GM12878 (cell line): ENCODE measurements at regions not wholly inside any gene's neighbourhood (a gene's known extent, or its start where the extent isn't known, plus 50 kb on each side); places are given as distances from the start of the nearest gene placed in this dataset.

Source experiments
- ATAC-seq: fragments of 200-7000 bp; cut with Tn5 transposase; 3 replicates; pipeline ENCODE4 v1.9.1; 2020; ENCODE audit warnings: mild to moderate bottlenecking, moderate library complexity
- BruUV-seq: library from RNA; stranded (reverse); fragments of 400-500 nt; replicated peaks from 2 replicates; lab custom pipeline; 2021; lab: Mats Ljungman, UMichigan
- CTCF ChIA-PET: fragments of 300-600 bp; sonication (Branson Sonifier 250); formaldehyde crosslinking; extraction: SDS; loops from one replicate; lab custom pipeline; 2021; ENCODE audit warnings: inconsistent platforms; lab: Yijun Ruan, JAX
- POLR2A ChIA-PET: fragments of 350-600 bp; formaldehyde crosslinking; extraction: SDS; loops from one replicate; lab custom pipeline; 2021; ENCODE audit warnings: inconsistent platforms; lab: Charles Lee
- RAD21 ChIA-PET: fragments of 300-600 bp; sonication (Branson Sonifier 250); formaldehyde crosslinking; loops from one replicate; lab custom pipeline; 2023; ENCODE audit warnings: antibody characterized with exemption; ENCODE audit not compliant: unreplicated experiment; lab: Charles Lee
- SMC1A ChIA-PET: fragments of 300-600 bp; sonication (Branson Sonifier 250); formaldehyde crosslinking; loops from one replicate; lab custom pipeline; 2023; ENCODE audit not compliant: unreplicated experiment, uncharacterized antibody; lab: Charles Lee
- DNase-seq: peaks from one replicate; pipeline ENCODE4 v3.0.0-alpha.2; 2011; ENCODE audit warnings: low read depth, low spot score
- FAIRE-seq: peaks from 3 replicates; lab custom pipeline; 2011; peaks lifted over from hg19 to GRCh38; lab: Jason Lieb, UNC
- H2AFZ ChIP-seq: 2 replicates; pipeline ENCODE4 v1.6.0; 2011; ENCODE audit warnings: low read depth, low read length, control low read depth; ENCODE audit not compliant: control insufficient read depth
- H3K27ac ChIP-seq: 2 replicates; pipeline ENCODE4 v1.5.1; 2011; ENCODE audit warnings: control low read depth; ENCODE audit not compliant: control insufficient read depth, insufficient read depth
- H3K27me3 ChIP-seq, 2 experiments: replicated peaks in 1 of 2; 2 replicates each; pipeline versions ENCODE4 v1.6.0 to v1.6.1; 2011; ENCODE audit warnings: low read length in 1 of 2; ENCODE audit not compliant: control insufficient read depth in 2 of 2, insufficient read depth in 2 of 2
- H3K36me3 ChIP-seq, 2 experiments: 2 replicates each; pipeline ENCODE4 v1.5.1; 2011; ENCODE audit warnings: low read length in 1 of 2; ENCODE audit not compliant: control insufficient read depth in 2 of 2, insufficient read depth in 2 of 2
- H3K4me1 ChIP-seq: 2 replicates; pipeline ENCODE4 v1.6.1; 2011; ENCODE audit warnings: mild to moderate bottlenecking, low read length, moderate library complexity, mixed read lengths; ENCODE audit not compliant: control insufficient read depth, insufficient read depth
- H3K4me2 ChIP-seq: 2 replicates; pipeline ENCODE4 v1.6.0; 2011; ENCODE audit warnings: control low read depth; ENCODE audit not compliant: control insufficient read depth, insufficient read depth
- H3K4me3 ChIP-seq: fragments of 200-600 bp; sonication (generic); 2 replicates; pipeline ENCODE4 v1.5.1; 2016
- H3K79me2 ChIP-seq: 2 replicates; pipeline ENCODE4 v1.6.0; 2011; ENCODE audit warnings: low read length; ENCODE audit not compliant: control insufficient read depth, insufficient read depth
- H3K9ac ChIP-seq: 2 replicates; pipeline ENCODE4 v1.8.0; 2011; ENCODE audit warnings: low read length, control low read depth, mixed read lengths; ENCODE audit not compliant: control insufficient read depth, insufficient read depth
- H3K9me3 ChIP-seq: replicated peaks from 3 replicates; pipeline ENCODE4 v1.5.1; 2011; ENCODE audit warnings: mild to moderate bottlenecking, low read length; ENCODE audit not compliant: control insufficient read depth, insufficient read depth
- H4K20me1 ChIP-seq: 2 replicates; pipeline ENCODE4 v1.6.0; 2011; ENCODE audit not compliant: control insufficient read depth, insufficient read depth
- BACH1 ChIP-seq: fragments of 450-650 bp; IDR thresholded peaks from 2 replicates; pipeline ENCODE4 v1.6.1; 2017; ENCODE audit warnings: mild to moderate bottlenecking, borderline replicate concordance
- BHLHE40 ChIP-seq, 2 experiments: fragments of 450-650 bp in 1 of 2; IDR thresholded peaks; 2 replicates each; pipeline ENCODE4 v1.6.1; 2011 to 2017; ENCODE audit warnings: low read depth in 2 of 2, borderline replicate concordance in 1 of 2, improper control_type of control experiment in 1 of 2, low read length in 1 of 2, mild to moderate bottlenecking in 1 of 2
- CBFB ChIP-seq: IDR thresholded peaks from 2 replicates; pipeline ENCODE4 v1.6.1; 2016; ENCODE audit warnings: antibody characterized with exemption, low read depth
- CHD2 ChIP-seq: IDR thresholded peaks from 2 replicates; pipeline ENCODE4 v1.6.1; 2011; ENCODE audit warnings: low read depth, low read length, improper control_type of control experiment, borderline replicate concordance
- CREM ChIP-seq: IDR thresholded peaks from 2 replicates; pipeline ENCODE4 v1.6.1; 2014; ENCODE audit warnings: antibody characterized with exemption, low read depth
- E2F8 ChIP-seq: fragments of 450-650 bp; IDR thresholded peaks from 2 replicates; pipeline ENCODE4 v1.6.1; 2018; ENCODE audit warnings: mild to moderate bottlenecking, low read depth, moderate library complexity; ENCODE audit not compliant: partially characterized antibody
- E4F1 ChIP-seq: fragments of 450-650 bp; IDR thresholded peaks from 2 replicates; pipeline ENCODE4 v1.6.1; 2018; ENCODE audit warnings: borderline replicate concordance, mild to moderate bottlenecking; ENCODE audit not compliant: partially characterized antibody
- GABPA ChIP-seq: IDR thresholded peaks from 2 replicates; pipeline ENCODE4 v1.6.1; 2014; ENCODE audit warnings: antibody characterized with exemption, low read depth, mild to moderate bottlenecking, inconsistent platforms
- HDAC2 ChIP-seq: fragments of 200-600 bp; sonication (generic); IDR thresholded peaks from 2 replicates; pipeline ENCODE4 v1.6.1; 2017
- JUNB ChIP-seq: IDR thresholded peaks from 2 replicates; pipeline ENCODE4 v1.6.1; 2016; ENCODE audit warnings: antibody characterized with exemption, mild to moderate bottlenecking
- JUND ChIP-seq: IDR thresholded peaks from 2 replicates; pipeline ENCODE4 v1.6.1; 2012; ENCODE audit warnings: low read depth, mild to moderate bottlenecking, low read length, improper control_type of control experiment, moderate library complexity
- KAT2A ChIP-seq: conservative IDR thresholded peaks from 2 replicates; pipeline ENCODE4 v1.6.1; 2011; ENCODE audit warnings: low read depth, low read length; ENCODE audit not compliant: control insufficient read depth
- MYB ChIP-seq: fragments of 150-350 bp; IDR thresholded peaks from 2 replicates; pipeline ENCODE4 v1.6.1; 2014; ENCODE audit warnings: mild to moderate bottlenecking, low read depth, low read length, borderline replicate concordance
- NBN ChIP-seq: fragments of 450-650 bp; IDR thresholded peaks from 2 replicates; pipeline ENCODE4 v1.6.1; 2016
- RBBP5 ChIP-seq: fragments of 200-600 bp; sonication (generic); conservative IDR thresholded peaks from 2 replicates; pipeline ENCODE4 v1.6.1; 2016
- SMAD5 ChIP-seq: IDR thresholded peaks from 2 replicates; pipeline ENCODE4 v1.6.1; 2016; ENCODE audit warnings: antibody characterized with exemption, low read depth
- TCF12 ChIP-seq: IDR thresholded peaks from 2 replicates; pipeline ENCODE4 v1.6.1; 2011; ENCODE audit warnings: low read depth, mild to moderate bottlenecking, low read length
- YBX1 ChIP-seq: fragments of 450-650 bp; IDR thresholded peaks from 2 replicates; pipeline ENCODE4 v1.6.1; 2016; ENCODE audit warnings: antibody characterized with exemption
- ZNF207 ChIP-seq: fragments of 450-650 bp; IDR thresholded peaks from 2 replicates; pipeline ENCODE4 v1.6.1; 2014; ENCODE audit warnings: antibody characterized with exemption, mild to moderate bottlenecking, borderline replicate concordance
- ZSCAN29 ChIP-seq: fragments of 450-650 bp; IDR thresholded peaks from 2 replicates; pipeline ENCODE4 v1.6.1; 2017; ENCODE audit warnings: mild to moderate bottlenecking, moderate library complexity
- WGBS: methylation state at CpG from one replicate; pipeline ENCODE4 v1.1.6; 2016; ENCODE audit warnings: low lambda C conversion rate; ENCODE audit not compliant: insufficient replicate concordance, insufficient coverage; ENCODE audit errors: missing lambda C conversion rate; 5-methylcytosine and 5-hydroxymethylcytosine counted together
- in situ Hi-C: fragments of 300-500 bp; cut with MboI; formaldehyde crosslinking; loops from 9 replicates; pipeline ENCODE4 v1.14.3; 2018; ENCODE audit warnings: mixed read lengths
- intact Hi-C: fragments of 100-400 bp; cut with micrococcal nuclease; formaldehyde crosslinking; loops from one replicate; pipeline ENCODE4 v1.14.2; 2022; ENCODE audit not compliant: unreplicated experiment

- H3K4me3 ChIP-seq = no peak overlapping the region
- peaks cover 0 to 4% of the 10 kb centered on the region in 2 experiments; a peak in 3 of 4 replicates for H3K27me3 ChIP-seq
- POLR2A ChIA-PET = no interaction called here
- H3K9ac ChIP-seq = no peak overlapping the region
- no peaks in the 10 kb centered on the region for H3K79me2 ChIP-seq
- H3K9me3 ChIP-seq = no peaks in the 10 kb centered on the region
- FAIRE-seq = no peak
- no TSS peak for BruUV-seq
- no peak overlapping the region for H2AFZ ChIP-seq
- no peak overlapping the region for H3K27ac ChIP-seq
- H3K4me1 ChIP-seq = no peaks in the 10 kb centered on the region
- in situ Hi-C loops (no loop called here), intact Hi-C loops (no loop called here)
- H3K36me3 ChIP-seq = no peaks in the 10 kb centered on the region
- no peak for ATAC-seq
- DNase-seq = no peak
- SMC1A ChIA-PET = no interaction called here
- RAD21 ChIA-PET = no interaction called here
- CTCF ChIA-PET = no interaction called here
- H3K4me2 ChIP-seq = no peak overlapping the region
- TF ChIP-seq YBX1 = no peak
- TF ChIP-seq E4F1 = no peak
- TF ChIP-seq ZSCAN29 = no peak
- no peak for TF ChIP-seq RBBP5
- TF ChIP-seq JUND = no peak
- TF ChIP-seq CHD2 = no peak
- no peak for TF ChIP-seq JUNB
- TF ChIP-seq GABPA = no peak
- no peak for TF ChIP-seq ZNF207
- TF ChIP-seq KAT2A = no peak
- TF ChIP-seq NBN = no peak
- TF ChIP-seq BHLHE40 (IDR thresholded peaks at IDR 0.05; ENCODE audit: borderline replicate concordance in 1 of 2, low read depth in 2 of 2, low read length in 1 of 2) = no peak
- no peak for TF ChIP-seq TCF12
- TF ChIP-seq CREM = no peak
- TF ChIP-seq E2F8 = no peak
- TF ChIP-seq SMAD5 = no peak
- TF ChIP-seq BACH1 = no peak
- TF ChIP-seq HDAC2 = no peak
- no peak for TF ChIP-seq CBFB
- TF ChIP-seq MYB = no peak
- 27% methylated on average over 10 of the region's 10 CpGs for WGBS
- H4K20me1 ChIP-seq = no peaks in the 10 kb centered on the region; the same call in 1 of the 2 replicates
These were observed 145.8 kb upstream of the UNC5B start for GRCh38 chr10:71066600-71066999.
